D341Med (cell line): ENCODE measurements at regions not wholly inside any gene's neighbourhood (a gene's known extent, or its start where the extent isn't known, plus 50 kb on each side); places are given as distances from the start of the nearest gene placed in this dataset.
"Not testable (repeated sequence)": the region's sequence is repeated elsewhere in the genome, so short reads cannot be mapped to it uniquely, and the experiment has no call there.

Experiments
- DNase-seq: peaks from one replicate; pipeline ENCODE4 v3.0.0; 2012; ENCODE audit warnings: low spot score

DNA sequence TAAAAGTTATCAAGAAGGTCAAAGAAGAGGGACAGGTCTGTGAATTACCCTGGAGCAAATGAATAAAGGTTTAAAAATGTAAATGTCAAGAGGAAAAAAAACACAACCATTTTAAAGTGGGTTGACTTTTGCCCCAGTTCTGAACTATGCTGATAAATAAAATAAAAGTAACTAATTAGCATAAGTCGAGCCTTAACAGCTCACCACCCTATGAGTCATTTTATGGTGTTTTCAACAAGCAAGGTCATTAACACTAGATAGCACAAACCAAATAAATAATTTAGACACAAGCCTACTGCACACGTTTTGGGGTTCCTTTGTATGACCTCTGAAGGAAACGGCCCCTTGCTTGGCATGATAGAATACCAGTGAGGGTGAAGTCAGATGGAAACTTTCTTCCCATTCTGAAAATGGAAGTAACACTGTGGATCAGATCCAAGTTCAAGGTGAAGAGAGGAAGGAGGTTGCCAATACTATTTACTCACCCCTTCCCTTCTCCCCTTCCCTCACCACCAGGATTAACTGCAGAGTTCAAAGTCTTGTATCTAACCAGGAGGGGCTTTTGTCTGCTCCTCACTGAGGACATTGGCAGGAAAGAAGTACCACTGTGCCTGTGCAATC is 380.0 kb upstream of the ACVR2A start:
- DNase-seq = no peak

DNA sequence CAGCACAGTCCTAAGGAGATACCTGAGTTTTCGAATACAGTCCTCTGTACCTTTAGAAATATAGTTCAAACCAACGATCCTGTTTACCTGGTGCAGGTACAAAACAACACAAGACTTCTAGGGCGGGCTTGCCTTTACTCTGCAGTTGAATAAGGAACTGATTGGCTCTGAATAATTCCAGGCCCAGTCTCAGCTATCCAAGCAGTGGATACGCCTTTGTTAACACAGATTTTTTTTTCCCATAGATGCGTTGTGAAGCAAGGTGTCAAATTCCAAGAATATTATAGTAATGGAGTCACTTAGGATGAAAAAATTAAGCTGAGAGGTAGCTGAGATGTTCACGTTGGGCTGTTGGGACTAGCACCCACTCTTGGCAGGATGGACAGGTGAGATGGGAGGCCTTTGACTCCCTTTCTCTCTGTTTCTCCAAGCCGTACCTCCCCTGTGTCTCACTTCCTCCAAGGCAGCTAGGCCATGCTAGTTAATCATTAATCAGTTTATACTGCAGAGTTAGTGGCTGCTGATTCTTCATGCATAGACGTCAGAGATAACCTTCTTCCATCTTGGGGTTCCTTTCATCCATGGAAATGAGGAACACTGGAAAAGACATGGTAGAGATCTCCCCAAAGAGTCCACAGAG is 380.8 kb upstream of the ACVR2A start:
- no peak for DNase-seq

DNA sequence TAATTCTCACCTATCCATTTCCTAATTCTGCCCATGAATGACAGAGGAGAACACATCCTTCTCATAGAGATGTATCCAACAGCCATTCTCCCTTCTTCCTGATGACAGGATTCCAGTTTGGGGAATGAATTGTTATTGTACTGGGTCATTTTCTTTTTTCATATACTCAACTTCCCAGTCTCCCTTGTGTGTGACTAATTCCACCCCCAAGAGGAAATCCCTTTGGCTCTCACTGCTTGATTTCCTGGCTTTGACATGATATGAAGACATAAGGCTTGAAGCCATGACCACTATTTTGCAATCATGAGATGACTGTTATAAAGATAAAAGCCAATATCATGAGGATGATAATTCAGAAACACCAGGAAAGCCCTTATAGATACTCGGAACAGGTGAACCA is 384.7 kb upstream of the ACVR2A start:
- no peak for DNase-seq

DNA sequence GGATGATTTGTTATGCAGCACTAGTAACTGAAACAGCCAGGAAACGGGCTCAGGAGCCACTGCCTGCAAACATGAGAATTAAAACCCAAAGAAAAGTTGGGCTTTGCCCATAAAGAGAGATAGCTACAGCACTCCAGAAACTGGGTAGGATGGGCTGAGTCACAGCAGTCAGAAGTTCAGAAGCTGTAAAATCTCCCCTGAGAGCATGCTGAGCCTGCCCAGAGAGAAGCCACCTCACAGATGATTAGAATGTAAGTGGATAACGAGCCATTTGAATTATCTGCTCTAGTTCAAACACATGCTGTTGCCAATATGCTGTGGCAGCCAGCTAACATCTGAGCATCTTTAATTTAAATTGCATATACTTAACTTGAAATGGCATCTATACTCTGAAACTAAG is 388.1 kb upstream of the ACVR2A start:
- peak; percentile 52 for DNase-seq

DNA sequence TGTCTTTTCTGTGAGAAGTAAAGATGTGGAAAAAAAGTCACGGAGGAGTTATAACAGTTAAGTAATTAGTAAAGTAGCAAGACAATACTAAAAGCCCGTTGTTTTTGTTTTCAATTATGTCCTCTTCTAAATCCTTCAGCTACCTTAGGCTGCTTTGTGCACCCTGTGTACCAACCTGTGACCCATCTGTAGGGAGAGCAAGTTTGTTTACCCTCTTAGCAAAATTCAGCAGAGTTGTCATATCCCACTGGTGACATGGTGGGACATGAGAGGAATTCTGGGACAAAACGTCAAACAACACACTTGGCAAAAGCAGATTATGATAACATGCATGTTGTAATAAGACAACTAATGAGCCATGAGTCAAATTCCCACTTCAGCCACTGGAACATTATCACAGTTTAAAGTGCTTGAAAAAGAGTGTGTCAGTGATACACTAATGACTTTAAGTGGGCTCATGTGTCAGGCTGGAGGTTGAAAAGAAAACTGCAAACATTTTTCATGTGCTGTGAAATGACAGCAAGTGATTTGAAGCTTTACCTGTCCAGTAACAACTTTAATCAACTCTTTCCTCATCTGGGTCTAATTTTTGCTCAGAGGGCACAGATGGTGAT is 392.8 kb upstream of the ACVR2A start:
- no peak for DNase-seq

DNA sequence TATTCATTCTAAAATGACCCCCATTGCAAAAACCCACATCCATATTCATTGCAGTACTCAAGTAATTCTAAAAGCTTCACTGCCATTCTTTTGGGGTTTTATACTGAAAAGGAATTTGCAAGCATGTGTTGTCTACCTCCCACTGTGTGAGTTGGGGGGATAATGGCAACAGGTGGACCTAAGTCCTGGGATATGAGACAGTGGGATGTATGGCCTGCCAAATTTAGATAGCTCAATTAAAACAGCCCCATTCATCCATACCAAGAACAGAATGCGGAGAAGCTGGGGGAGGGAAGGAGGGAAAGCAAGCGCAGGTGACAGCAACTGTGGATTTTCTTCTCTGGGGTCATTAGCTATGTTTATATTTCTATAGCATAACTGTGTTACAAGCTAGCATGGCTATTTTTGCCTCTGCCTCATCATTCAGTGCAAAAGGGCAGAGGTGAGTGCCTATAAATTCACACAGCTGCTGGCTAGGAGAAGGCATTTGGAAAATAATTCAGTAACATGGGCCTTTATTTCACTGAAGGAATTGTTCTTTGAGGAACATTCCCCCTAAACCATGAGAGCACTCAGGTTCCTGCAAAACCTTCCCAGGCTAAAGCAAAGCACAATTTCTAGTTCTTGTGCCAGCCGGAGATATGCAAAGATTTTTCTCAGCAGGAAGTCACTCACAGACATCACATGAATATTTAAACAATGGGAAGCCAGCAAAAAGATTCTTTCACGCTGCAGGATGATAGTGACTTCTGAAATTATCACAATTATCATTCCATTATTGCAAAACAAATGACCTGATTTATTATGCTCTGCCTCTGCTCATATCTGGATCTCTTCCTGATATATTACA is 393.9 kb upstream of the ACVR2A start:
- no peak for DNase-seq

DNA sequence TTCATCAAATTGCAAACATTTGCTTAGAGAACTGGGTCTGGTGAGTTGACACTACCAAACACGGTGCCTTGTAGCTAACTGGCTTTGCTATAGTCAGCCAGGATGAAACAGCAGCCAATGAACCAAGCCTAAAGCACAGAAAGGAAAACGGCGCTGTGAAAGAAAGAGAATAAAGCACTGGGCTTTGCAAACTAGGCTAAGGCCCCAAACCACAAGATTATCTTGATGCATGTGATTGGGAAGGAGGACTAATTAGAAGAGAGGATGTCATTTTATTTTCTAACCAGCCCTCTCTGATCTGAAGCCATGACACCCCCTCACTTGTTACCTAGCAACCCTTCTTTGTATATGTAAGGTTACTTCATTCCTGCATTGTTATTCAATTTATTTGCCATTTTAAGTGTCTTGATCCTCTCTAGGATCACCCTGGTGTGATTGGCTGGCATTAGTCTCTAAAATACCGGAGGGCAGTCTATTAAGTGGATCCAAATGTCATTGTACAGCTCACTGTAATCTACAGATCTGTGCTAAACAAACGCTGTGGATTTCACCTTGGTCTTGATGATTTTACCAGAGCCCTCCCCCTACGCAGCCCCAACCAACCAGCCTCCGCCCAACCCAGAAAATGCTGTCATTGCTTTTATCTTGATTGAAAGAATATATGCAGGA is 395.4 kb upstream of the ACVR2A start:
- DNase-seq = no peak

DNA sequence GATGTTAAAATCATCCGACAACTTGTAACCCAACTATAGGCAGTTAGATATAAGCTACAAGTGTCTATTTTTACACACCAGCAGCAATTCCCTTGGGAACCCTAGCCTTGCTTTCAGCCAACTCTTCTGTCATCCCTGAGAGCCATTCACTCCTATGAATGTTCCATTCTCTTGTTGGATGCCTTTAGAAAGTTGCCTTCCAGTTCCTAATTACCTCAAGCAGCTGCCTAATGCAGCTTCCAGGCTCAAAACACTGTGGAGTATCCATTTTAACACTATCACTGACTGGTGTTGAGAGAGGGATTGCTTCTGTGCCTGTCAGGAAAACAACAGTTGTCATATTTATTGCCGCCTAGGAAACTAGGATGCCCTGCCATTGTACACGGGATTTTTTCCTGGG is 402.0 kb upstream of the ACVR2A start:
- no peak for DNase-seq

DNA sequence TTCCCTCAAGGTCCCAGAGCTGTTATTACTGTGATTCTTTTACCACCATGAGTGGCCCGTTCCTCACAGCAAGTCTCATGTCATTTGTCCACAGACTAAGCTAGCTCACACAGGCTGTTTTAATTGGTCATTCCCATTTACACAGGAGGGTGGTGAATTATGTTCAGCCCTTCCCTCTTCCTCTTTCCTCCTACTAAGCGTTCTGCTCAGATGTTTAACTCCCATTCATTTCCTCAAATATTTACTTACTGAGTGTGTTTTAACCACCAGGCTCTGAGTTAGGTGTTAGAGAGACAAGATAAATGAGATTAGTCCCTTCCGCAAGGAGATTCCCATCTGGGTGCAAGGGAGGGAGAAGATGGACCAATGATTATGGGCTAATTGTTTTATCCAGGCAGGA is 403.6 kb upstream of the ACVR2A start:
- DNase-seq = no peak

DNA sequence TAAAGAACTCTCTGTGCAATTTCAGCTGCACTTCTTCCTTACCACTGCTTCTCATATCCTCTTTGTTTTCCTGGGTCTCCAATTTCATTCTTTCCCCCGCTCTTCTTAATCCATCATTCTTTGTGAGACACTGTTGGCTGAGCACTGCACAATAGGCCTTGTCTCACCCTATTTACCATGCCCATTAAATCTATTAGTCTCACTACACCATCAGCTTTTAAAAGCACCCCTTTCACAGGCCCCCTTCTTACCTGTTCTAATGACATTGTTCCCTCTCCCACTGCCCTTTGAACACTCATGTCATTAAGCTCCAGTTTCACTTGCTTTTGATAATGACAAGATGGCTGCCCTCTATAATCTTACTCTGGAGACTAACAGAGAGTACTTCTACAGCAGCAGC is 404.1 kb upstream of the ACVR2A start:
- DNase-seq = no peak

DNA sequence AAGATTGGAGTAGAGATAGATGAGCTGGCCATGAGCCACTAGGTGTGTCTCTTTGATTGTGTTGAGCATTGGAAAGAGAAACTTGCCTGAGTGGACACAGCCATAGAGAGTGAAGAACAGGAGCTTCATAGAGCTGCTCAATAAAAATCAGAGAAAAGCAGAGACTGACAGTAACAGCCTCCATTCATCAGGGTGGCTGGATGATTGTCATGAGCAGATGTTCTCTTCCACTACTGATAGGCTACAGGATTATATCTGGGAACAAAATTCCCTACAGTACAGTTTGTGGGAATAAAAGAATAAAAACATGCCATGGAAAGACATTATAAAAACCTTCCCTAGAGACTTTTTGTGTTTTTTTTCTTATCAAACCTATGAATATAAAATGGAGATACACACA is 404.8 kb upstream of the ACVR2A start:
- no peak for DNase-seq

DNA sequence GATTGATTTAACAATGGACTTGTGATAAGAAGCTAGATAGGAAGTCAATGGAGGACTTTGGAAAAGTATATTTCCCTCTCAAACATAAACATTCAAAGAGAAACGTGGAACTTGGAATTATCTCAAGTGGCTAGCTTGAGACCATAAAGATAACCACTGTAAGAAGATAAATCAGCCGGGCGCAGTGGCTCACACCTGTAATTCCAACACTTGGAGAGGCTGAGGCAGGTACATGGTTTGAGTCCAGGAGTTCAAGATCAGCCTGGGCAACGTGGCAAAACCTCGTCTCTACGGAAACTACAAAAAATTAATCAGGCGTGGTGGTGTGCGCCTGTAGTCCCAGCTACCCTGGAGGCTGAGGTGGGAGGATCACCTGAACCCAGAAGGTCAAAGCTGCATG is 405.9 kb upstream of the ACVR2A start:
- DNase-seq = no peak

DNA sequence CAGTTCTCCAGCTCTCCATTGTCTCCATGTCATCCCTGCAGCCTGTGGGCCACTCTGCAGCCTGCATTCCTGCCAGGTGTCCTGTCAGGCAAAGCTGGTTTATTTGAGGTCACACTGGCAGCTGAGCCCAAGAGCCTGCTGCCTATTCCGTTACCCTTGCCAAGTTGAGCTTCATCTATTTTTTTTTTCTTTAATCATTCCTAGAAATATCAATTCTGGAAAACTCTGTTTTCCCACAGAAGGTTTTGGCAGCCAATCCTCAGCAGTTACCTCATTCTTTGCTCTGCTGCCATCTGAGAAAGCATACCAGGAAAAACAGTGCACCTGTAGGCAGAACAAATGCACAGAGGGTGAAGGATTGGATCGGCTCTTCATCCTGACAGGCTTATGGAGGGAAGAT is 411.0 kb upstream of the ACVR2A start:
- no peak for DNase-seq

DNA sequence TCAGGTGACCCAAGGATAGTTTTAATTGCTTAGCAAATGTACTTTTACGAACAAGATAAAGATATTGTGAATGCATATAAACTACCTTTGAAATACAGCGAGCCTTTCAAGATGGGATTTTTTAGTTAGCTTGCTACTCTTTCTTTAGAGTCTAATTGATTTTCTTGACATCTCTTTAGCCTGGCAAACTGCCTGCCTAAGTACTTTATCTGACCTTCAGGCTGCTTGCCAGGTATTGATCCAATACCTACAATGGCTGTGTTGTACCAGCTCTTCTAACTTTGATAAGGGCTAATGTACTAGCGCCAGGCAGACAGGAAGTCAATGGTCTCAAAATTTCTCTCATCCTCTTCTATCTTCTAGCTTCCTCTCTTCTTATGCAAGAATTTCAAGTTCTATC is 414.4 kb upstream of the ACVR2A start:
- no peak for DNase-seq

DNA sequence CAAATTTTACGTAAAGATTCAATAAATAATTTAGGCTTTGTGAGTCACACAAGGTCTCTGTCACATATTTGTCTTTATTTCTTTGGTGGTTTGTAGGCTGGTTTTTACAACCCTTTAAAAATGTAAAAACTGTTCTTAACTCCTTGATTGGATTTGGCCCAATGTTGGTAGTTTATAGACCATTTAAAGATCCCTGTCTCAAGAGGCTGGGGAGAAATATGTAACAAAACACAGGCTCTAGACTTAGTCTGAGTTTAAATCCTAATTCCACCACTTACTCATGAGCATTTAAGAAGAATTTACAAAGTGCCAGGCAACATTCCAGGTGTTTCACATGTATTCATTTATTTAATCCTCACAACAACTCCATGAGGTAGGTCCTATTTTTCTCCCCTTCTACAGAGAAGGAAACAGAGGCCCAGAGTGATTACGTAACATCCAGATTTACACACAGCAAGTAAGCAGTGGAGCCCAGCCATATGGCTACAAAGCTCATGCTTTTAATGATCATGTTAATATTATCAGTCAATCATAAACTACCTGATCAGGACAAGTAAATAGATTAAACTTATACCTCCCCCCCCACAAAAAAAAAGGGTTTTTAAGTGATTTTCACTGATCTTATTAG is 416.6 kb upstream of the ACVR2A start:
- DNase-seq = no peak

DNA sequence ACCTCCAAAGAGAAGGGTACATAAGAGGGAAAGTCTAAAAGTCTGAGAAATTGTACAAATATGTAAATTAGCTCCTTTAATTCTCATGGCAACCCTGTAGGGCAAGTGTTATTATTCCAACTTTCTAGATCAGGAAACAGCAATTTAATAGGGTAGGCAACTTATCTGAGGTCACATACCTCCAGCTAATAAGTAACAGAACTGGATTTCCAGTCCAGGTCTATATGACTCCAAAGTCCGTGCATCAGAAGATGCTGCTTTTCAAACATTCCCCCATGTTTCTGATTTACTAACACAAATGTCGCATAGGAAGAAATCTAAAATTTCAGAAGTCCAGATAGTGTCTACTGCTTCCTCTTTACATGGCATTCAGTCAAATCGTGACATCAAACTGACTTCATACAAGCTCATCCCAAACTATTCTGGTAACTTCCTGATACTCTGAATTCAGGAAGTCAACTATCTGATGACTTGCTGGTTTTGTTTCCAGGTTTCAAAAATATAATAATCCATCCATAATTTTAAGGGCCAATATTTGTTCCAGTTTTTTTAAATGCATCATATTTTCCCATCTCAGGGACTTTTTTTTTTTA is 419.3 kb upstream of the ACVR2A start:
- DNase-seq = no peak

DNA sequence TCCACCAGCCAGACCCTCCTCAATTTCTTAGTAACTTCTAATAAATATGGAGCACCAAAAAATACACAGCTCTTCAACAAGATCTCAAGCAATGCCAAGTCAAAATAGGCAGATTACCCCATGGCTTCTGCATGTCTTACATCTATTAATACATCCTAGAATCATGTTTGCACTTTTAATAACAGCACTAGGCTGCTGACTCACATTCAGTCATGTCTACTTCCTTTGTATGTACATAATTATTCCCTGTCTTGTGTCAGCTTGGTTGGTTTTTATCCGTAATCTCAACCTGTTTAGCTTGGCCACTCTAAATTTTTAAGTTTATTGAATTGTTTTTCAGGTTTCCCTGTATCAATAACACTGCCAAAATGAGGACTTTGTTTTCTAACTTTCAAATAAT is 420.1 kb upstream of the ACVR2A start:
- DNase-seq = no peak

DNA sequence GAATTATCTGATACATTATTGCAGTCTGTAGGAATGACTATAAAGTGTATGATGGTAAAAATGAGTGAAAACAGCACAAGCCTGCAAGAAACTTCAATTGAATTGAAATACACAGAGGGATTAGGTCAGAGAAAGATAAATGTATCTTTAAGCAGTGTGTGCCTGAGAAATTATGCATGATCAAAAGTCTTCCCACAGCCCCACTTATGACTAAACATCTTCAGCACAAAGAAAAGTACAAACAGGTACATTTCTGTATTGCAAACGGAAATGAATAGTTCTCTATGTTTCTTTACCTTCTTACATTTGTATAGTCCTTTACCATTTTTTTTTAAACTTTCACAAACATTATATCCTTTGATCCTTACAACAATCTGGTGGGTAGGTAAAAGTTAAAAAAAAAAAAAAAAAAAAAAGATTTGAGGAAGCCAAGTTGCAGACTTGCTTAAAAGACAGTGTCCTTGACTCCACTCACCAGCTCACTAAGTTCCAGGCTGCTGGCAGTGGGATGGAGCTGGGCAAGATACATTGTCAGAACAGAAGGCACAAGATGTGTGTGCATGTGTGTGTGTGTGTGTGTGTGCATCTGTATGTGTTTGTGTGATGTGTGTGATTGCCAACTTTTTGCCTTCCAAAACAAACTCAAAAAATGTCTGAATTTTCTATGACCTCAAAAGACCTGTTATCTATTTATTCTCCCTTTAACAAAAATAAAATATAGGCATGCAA is 423.7 kb upstream of the ACVR2A start:
- DNase-seq = no peak

DNA sequence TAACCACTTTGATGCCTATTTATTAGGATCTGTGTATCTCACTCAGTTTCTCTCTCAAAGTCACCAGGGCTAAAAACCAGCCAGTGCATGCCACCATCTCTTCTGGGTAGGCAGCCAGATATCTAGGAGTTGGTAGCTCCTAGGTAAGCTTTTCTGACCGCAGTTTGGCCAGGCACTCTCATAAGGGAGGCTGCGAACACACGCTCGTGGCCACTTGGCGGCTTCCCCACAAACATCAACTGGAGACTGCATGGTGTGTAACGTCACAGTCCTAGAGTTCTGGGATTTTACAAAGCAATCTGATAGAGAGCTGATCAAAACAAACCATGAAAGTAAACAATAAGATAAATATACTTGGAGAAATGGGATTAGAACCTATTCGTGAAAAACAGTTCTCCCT is 424.3 kb upstream of the ACVR2A start:
- DNase-seq = no peak

DNA sequence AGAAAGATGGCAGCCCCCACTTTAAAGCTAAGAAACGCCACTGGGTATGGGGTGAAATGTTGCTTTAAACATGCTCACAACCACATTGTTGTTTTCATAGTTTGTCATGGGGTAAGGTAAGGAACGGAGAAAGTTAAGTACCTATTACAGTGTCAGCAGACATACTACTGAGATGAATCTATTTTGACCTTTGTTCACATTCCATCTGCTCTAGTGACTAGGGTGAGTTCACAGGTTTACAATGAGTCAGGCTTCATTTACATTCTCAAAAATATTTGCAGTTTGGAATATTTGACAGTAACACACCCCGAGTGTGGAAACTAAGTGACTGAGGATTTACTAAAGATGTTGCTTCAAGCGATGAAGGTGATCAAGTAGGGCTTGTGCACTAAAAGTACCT is 428.7 kb upstream of the ACVR2A start:
- no peak for DNase-seq

DNA sequence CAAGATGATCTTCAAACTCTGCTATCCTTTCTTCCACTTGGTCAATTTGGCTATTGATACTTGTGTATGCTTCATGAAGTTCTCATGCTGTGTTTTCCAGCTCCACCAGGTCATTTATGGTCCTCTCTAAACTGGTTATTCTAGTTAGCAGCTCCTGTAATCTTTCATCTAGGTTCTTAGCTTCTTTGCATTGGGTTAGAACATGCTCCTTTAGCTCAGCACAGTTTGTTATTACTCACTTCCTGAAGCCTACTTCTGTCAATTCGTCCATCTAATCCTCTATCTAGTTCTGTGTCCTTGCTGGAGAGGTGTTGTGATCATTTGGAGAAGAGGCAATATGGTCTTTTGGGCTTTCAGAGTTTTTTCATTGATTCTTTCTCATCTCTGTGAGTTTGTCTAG is 430.2 kb upstream of the ACVR2A start:
- DNase-seq = not testable (repeated sequence)
